NT2/D1 (cell line): ENCODE measurements at regions not wholly inside any gene's neighbourhood (a gene's known extent, or its start where the extent isn't known, plus 50 kb on each side); places are given as distances from the start of the nearest gene placed in this dataset.
"Not testable (repeated sequence)": the region's sequence is repeated elsewhere in the genome, so short reads cannot be mapped to it uniquely, and the experiment has no call there.

ENCODE experiments used
- DNase-seq: peaks from one replicate; pipeline ENCODE4 v3.0.0-alpha.2; 2011; ENCODE audit warnings: low read depth, low spot score
- H3K27me3 ChIP-seq: 2 replicates; pipeline ENCODE4 v1.6.0; 2011; ENCODE audit warnings: mild to moderate bottlenecking; ENCODE audit not compliant: insufficient read length, insufficient read depth
- H3K36me3 ChIP-seq: 2 replicates; pipeline ENCODE4 v1.6.1; 2011; ENCODE audit warnings: mild to moderate bottlenecking, low read length, mixed read lengths; ENCODE audit not compliant: insufficient read depth, insufficient read length
- H3K4me1 ChIP-seq: 2 replicates; pipeline ENCODE4 v1.5.1; 2011; ENCODE audit not compliant: insufficient read depth, insufficient read length
- H3K4me3 ChIP-seq: 2 replicates; pipeline ENCODE4 v1.5.1; 2011; ENCODE audit warnings: low read depth; ENCODE audit not compliant: insufficient read length
- H3K9ac ChIP-seq: 2 replicates; pipeline ENCODE4 v1.6.0; 2011; ENCODE audit warnings: low read depth; ENCODE audit not compliant: insufficient read length
- H3K9me3 ChIP-seq: 2 replicates; pipeline ENCODE4 v1.5.1; 2011; ENCODE audit warnings: mild to moderate bottlenecking, low read length; ENCODE audit not compliant: insufficient read depth
- SUZ12 ChIP-seq: IDR thresholded peaks from 2 replicates; pipeline ENCODE4 v1.6.1; 2011; ENCODE audit not compliant: insufficient read length, insufficient read depth; ENCODE audit errors: extremely low read depth
- YY1 ChIP-seq: IDR thresholded peaks from 2 replicates; pipeline ENCODE4 v1.6.1; 2011; ENCODE audit not compliant: insufficient read length, insufficient read depth
- ZNF274 ChIP-seq: IDR thresholded peaks from 2 replicates; pipeline ENCODE4 v1.6.1; 2011; ENCODE audit warnings: mild to moderate bottlenecking, low read depth, low read length

DNA sequence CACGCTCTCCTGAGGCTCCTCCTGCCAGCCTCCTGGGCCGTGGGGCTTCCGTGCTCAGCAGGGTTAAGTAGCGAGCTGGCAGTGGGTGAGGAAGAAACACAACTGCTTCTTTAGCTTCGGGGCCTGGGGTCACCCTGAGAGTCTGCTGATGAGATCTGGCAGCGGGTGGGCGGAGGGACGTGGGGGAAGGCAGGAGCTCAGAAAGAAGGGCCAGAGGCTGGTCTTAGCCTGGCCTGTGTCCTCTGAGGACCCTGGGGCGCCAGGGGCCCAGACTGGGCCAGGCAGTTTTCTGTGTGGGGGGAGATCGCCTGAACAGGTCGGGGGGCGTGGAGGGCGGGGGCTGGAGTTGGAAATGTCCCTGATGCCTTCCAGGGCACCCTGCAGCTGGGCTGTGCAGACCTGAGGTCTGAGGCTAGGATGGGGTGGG, 97.8 kb upstream of the GSE1 start:
- DNase-seq = no peak
- H3K27me3 ChIP-seq = no peaks in the 10 kb centered on the region
- H3K9ac ChIP-seq = peak overlapping the region; percentile 68
- H3K4me3 ChIP-seq = no peak overlapping the region
- H3K4me1 ChIP-seq = peaks cover 31% of the 10 kb centered on the region
- H3K36me3 ChIP-seq = no peaks in the 10 kb centered on the region
- TF ChIP-seq SUZ12 (no peak), YY1 (no peak), ZNF274 (no peak)
- no peaks in the 10 kb centered on the region for H3K9me3 ChIP-seq

DNA sequence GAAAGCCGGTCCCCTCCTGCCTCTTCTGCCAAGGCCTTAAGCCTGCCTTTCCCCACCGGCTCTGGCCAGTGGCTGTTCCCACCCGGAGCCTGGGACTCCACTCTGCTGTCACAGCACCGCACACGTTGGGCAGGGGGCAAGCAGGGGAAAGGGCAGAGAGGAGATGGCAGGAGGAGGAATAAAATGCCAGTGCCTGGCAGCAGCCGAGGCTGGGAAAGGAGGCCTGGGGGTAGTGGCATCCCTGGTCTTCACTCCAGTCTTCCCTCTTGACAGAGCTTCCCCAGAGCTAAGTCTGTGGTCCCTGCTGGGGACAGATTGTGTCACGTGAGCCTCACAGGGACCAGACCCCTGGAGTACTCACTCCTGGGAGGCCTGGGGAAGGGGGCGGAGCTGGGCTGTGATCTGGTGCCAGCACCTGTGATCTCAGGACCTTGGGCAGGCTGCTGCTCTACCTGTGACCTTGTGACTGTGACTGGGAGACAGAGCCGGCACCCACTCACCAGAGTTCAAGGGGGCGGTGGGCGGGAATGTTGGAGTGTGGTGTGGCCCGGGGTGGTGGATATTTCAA, 97.2 kb upstream of the GSE1 start:
- no peaks in the 10 kb centered on the region for H3K36me3 ChIP-seq
- H3K27me3 ChIP-seq = no peaks in the 10 kb centered on the region
- no peaks in the 10 kb centered on the region for H3K9me3 ChIP-seq
- H3K4me1 ChIP-seq = peaks cover 31% of the 10 kb centered on the region
- H3K4me3 ChIP-seq = no peak overlapping the region
- TF ChIP-seq ZNF274 (no peak), YY1 (no peak), SUZ12 (no peak)
- peak overlapping the region; percentile 68 for H3K9ac ChIP-seq
- DNase-seq = no peak

GRCh38 chr16:85517154-85517553, 96.0 kb upstream of the GSE1 start:
- no peaks in the 10 kb centered on the region for H3K36me3 ChIP-seq
- H3K9me3 ChIP-seq = no peaks in the 10 kb centered on the region
- no peak overlapping the region for H3K9ac ChIP-seq
- H3K27me3 ChIP-seq = no peaks in the 10 kb centered on the region
- no peak overlapping the region for H3K4me3 ChIP-seq
- TF ChIP-seq ZNF274 (no peak), SUZ12 (no peak), YY1 (no peak)
- no peak for DNase-seq
- peaks cover 30% of the 10 kb centered on the region for H3K4me1 ChIP-seq

DNA sequence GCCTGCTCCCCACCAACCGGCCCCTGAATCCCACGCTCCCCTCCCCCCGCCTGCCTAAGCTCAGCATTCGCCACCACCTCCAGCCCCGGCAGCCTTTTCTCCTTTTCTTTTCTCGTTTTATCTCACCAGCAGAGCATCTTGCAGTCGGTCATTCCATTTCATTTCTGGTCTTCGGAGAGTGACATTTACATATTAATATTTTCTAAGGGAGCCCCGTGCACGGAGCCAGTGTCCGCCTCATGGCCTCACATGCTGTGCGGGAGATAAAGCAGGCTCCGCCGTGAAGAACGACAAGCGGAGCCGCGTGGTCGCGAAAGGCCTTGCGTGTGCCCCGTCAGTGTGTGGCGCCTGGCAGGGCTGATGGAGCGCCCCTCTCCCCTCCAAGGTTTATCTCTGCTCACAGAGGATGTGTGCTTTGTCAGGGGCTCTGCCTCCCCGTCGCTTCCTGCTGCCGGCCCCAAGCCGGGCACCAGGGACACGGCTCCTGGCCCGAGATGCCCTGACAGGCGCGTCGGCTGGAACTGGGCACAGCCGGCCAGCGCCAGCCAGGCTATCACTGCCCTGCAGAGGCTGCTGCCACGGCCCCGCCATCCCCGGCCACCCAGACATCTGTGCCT, 95.5 kb upstream of the GSE1 start:
- Histone ChIP-seq H3K4me3 (no peak overlapping the region), H3K9ac (no peak overlapping the region), H3K27me3 (no peaks in the 10 kb centered on the region), H3K36me3 (no peaks in the 10 kb centered on the region), H3K9me3 (no peaks in the 10 kb centered on the region), H3K4me1 (peaks cover 33% of the 10 kb centered on the region)
- DNase-seq = no peak
- TF ChIP-seq SUZ12 (no peak), ZNF274 (no peak), YY1 (no peak)

DNA sequence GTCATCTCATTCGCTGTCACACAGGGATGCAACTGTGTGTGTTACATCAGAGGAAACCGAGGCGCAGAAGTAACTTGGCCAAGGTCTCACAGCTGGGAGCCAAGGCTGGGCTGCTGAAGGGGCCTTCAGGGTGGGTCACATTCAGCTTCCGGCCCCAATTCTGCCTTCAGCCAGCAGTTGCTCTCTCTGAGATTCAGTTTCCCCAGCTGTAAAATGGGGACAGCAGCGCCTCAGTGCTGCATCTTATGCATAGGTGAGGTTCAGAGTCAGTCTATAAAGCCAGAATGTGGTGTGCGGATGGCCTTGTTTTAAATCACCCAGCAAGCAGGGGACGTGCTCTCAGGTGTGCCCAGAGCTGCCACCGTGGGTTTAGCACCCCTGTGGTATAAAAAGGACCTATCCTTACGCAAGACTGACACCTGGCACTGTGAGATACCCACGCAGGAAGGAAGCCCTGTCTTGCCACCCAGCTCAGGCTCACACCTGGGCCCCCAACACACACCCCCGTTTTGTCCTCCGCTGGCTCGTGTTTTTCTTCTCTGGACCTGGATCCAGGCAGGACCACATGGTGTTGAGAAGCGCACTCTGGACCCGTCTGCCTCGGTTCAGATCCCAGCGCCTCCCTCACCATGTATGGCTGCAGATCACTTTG, 94.6 kb upstream of the GSE1 start:
- Histone ChIP-seq H3K9me3 (no peaks in the 10 kb centered on the region), H3K4me3 (no peak overlapping the region), H3K27me3 (no peaks in the 10 kb centered on the region), H3K36me3 (no peaks in the 10 kb centered on the region), H3K4me1 (peaks cover 33% of the 10 kb centered on the region), H3K9ac (no peak overlapping the region)
- no peak for DNase-seq
- TF ChIP-seq YY1 = no peak

GRCh38 chr16:85519050-85519440, 94.1 kb upstream of the GSE1 start:
- not testable (repeated sequence) for H3K9ac ChIP-seq, H3K4me3 ChIP-seq, H3K9me3 ChIP-seq, H3K36me3 ChIP-seq, DNase-seq, H3K27me3 ChIP-seq
- H3K4me1 ChIP-seq = peaks cover 36% of the 10 kb centered on the region

DNA sequence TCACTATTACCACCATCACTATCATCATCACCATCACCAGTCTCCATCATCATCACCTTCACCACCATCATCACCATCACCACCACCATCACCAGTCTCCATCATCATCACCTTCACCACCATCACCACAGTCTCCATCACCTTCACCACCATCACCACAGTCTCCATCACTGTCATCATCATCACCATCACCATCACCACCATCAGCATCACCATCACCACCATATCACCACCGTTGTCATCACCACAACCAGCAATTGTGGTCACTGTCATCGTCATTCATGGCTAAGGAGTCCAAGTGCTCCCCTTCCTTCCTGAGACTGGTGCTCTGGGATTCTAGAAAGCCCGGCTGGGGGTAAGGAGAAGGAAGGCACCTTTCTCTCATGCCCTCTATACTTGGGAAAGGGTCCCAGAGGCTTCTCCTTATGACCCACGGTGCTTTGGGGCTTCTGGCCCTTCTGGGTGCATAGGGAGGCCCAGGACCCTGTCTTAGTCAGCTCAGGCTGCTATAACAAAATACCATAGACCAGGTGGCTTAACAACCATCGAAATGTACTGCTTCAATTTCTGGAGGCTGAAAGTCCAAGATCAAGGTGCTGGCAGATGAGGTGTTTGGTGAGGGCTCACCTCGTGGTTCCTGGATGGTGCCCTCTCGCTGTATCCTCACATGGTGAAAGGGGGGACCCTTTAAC, 93.4 kb upstream of the GSE1 start:
- H3K9me3 ChIP-seq = no peaks in the 10 kb centered on the region
- DNase-seq = no peak
- H3K4me1 ChIP-seq = peaks cover 41% of the 10 kb centered on the region
- no peak for TF ChIP-seq SUZ12
- TF ChIP-seq YY1 = no peak
- TF ChIP-seq ZNF274 = no peak
- no peaks in the 10 kb centered on the region for H3K36me3 ChIP-seq
- no peak overlapping the region for H3K9ac ChIP-seq
- H3K27me3 ChIP-seq = no peaks in the 10 kb centered on the region
- H3K4me3 ChIP-seq = no peak overlapping the region
